Aorta (tissue), 5 donors: ENCODE measurements at regions not wholly inside any gene's neighbourhood (a gene's known extent, or its start where the extent isn't known, plus 50 kb on each side); places are given as distances from the start of the nearest gene placed in this dataset.

Experiments
- ATAC-seq: fragments of 200-7000 bp; cut with Tn5 transposase; one replicate; pipeline ENCODE4 v1.9.1; 2022; ENCODE audit warnings: moderate library complexity; ENCODE audit not compliant: low FRiP score
- DNase-seq, 2 donors: peaks; one replicate each; pipeline ENCODE4 v3.0.0-alpha.2; 2020
- H3K27ac ChIP-seq, 2 donors: one replicate each; pipeline ENCODE4 v1.5.1; 2013; ENCODE audit warnings: low read length in 2 of 2, mild to moderate bottlenecking in 2 of 2, moderate library complexity in 2 of 2, control low read depth in 1 of 2, inconsistent platforms in 1 of 2, low read depth in 1 of 2
- H3K27me3 ChIP-seq, 2 donors: one replicate each; pipeline ENCODE4 v1.6.1; 2013; ENCODE audit warnings: control low read depth in 1 of 2, low read length in 1 of 2, mild to moderate bottlenecking in 1 of 2, moderate library complexity in 1 of 2; ENCODE audit not compliant: insufficient read depth in 2 of 2, control insufficient read depth in 1 of 2
- H3K36me3 ChIP-seq, 2 donors: one replicate each; pipeline ENCODE4 v1.6.1; 2013; ENCODE audit warnings: control low read depth in 1 of 2, low read length in 1 of 2, mild to moderate bottlenecking in 1 of 2; ENCODE audit not compliant: insufficient read depth in 2 of 2, control insufficient read depth in 1 of 2
- H3K4me1 ChIP-seq, 2 donors: one replicate each; pipeline ENCODE4 v1.6.1; 2013; ENCODE audit warnings: low read length in 2 of 2, control low read depth in 1 of 2, mild to moderate bottlenecking in 1 of 2, moderate library complexity in 1 of 2; ENCODE audit not compliant: insufficient read depth in 2 of 2, control insufficient read depth in 1 of 2
- H3K4me3 ChIP-seq, 2 donors: one replicate each; pipeline ENCODE4 v1.5.1; 2013; ENCODE audit warnings: low read length in 2 of 2, control low read depth in 1 of 2, mild to moderate bottlenecking in 1 of 2
- H3K9me3 ChIP-seq: one replicate; pipeline ENCODE4 v1.6.1; 2013; ENCODE audit warnings: mild to moderate bottlenecking, low read length; ENCODE audit not compliant: control insufficient read depth
- WGBS, 2 donors: extraction: QIAGEN DNeasy Blood & Tissue Kit; methylation state at CpG; one replicate each; pipeline ENCODE4 v1.1.7; 2013; 5-methylcytosine and 5-hydroxymethylcytosine counted together
- intact Hi-C, 2 donors: fragments of 100-400 bp; cut with DNase I; formaldehyde crosslinking; loops; one replicate each; pipeline versions ENCODE4 v1.14.2 to v1.15.0; 2022
- donor health status: healthy with polysubstance abuse.
- donor health status: Bipolar disorder and iron deficiency.
- donor health status: DM: no; HTN: no; CAD: no.
- donor health status: DM: no; HTN: no; CAD: no.
- donor health status: DM: yes; HTN: yes; CAD: no.

DNA sequence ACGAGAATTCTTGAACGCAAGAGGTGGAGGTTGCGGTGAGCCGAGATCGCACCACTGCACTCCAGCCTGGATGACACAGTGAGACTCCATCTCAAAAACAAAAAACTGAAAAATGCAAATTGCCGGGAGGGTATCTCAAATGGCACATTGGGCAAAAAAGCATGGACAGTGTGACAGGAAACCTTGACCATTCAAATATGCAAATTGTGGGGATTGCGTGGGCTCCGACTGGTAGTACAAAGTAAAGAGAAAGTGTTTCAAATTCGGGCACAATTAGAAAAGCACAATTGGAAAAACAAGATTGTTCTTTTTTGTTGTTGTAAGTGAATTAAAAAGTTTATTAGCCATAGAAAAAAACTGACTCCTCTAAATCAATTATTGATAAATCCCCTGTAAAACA is 56.7 kb upstream of the NUP160 start:
- H3K36me3 ChIP-seq, result no peaks in the 10 kb centered on the region
- no peaks in the 10 kb centered on the region for H3K27me3 ChIP-seq
- DNase-seq, result no peak
- H3K4me1 ChIP-seq, result no peaks in the 10 kb centered on the region
- no peak overlapping the region for H3K4me3 ChIP-seq
- 95 to 97% methylated on average over 9 of the region's 9 CpGs for WGBS, 2 donors
- no peak for ATAC-seq
- no peaks in the 10 kb centered on the region for H3K9me3 ChIP-seq
- intact Hi-C loops, result no loop called here
- H3K27ac ChIP-seq, result no peak overlapping the region

DNA sequence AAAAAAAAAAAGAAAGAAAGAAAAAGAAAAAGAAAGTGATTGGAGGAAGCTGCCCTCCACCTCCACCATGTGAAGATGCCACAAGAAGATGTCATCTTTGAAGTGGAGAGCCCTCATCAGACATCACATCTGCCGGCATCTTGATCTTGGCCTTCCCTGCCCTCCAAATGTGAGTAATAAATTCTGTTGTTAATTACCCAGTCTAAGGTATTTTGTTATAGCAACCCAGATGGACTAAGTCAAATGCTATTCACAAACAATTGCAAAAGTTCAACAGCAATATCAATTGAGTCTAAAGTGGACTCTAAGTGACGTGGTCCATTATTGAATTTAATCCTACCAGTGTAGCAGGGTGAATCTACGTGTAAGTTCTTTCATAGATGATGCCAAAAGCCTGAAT is 55.9 kb upstream of the NUP160 start:
- no peak overlapping the region for H3K4me3 ChIP-seq
- intact Hi-C loops, result no loop called here
- WGBS, 2 donors, result 93 to 98% methylated on average over 3 of the region's 3 CpGs

DNA sequence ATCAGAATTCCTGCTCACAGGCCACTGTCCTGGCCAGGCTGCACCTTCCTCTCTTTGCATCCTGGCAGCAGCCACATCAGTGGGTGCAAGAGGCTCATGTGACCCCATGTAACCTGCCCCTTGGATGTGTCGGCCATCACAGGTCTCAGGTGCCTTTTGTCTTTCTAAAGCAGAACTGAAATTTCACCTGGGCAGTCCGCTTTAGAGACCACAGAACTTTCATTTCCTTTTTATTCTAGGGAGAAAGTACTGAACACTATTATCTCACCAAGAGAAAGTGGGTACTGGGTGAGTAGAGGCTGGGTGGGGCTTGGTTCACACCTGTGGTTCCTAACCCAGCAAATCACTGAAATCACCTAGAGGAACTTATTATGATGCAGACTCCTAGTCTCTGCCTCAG is 51.7 kb upstream of the NUP160 start:
- WGBS, 2 donors, result 91 to 92% methylated on average over 2 of the region's 2 CpGs
- Histone ChIP-seq H3K4me3 (no peak overlapping the region), H3K27ac (no peak overlapping the region), H3K9me3 (no peaks in the 10 kb centered on the region), H3K4me1 (no peaks in the 10 kb centered on the region), H3K36me3 (no peaks in the 10 kb centered on the region), H3K27me3 (no peaks in the 10 kb centered on the region)
- DNase-seq (no peak), ATAC-seq (no peak)
- intact Hi-C loops, result no loop called here

More for the DNA sequence above, 55.9 kb upstream of the NUP160 start:
- DNase-seq, result no peak
- H3K27me3 ChIP-seq, result no peaks in the 10 kb centered on the region
- H3K27ac ChIP-seq, result no peak overlapping the region
- ATAC-seq, result no peak
- H3K9me3 ChIP-seq, result no peaks in the 10 kb centered on the region
- no peaks in the 10 kb centered on the region for H3K36me3 ChIP-seq
- H3K4me1 ChIP-seq, result no peaks in the 10 kb centered on the region
